ENCODE measurements at regions not wholly inside any gene's neighbourhood (a gene's known extent, or its start where the extent isn't known, plus 50 kb on each side); places are given as distances from the start of the nearest gene placed in this dataset.

GRCh38 chr7:11911900-11912299 is 79.9 kb upstream of the THSD7A start:
- H3K27me3 ChIP-seq (ENCODE audit: control insufficient read depth, insufficient read depth, low read length) = no peaks in the 10 kb centered on the region
- POLR2A ChIA-PET (ENCODE audit: unreplicated experiment) = no interaction called here
- no peak overlapping the region for H3K27ac ChIP-seq (ENCODE audit: insufficient read depth, low read length)
- H3K23ac ChIP-seq (ENCODE audit: low read depth, low read length) = no peak overlapping the region
- no peak overlapping the region for H2BK15ac ChIP-seq (ENCODE audit: low read depth, low read length)
- no peak overlapping the region for H3K4me3 ChIP-seq (ENCODE audit: insufficient read depth, low read depth, low read length)
- no peak overlapping the region for H3K4me2 ChIP-seq (ENCODE audit: low read depth, low read length)
- H2BK5ac ChIP-seq (ENCODE audit: low read depth, low read length, poor library complexity, severe bottlenecking) = no peak overlapping the region
- no peaks in the 10 kb centered on the region for H3K36me3 ChIP-seq (ENCODE audit: control insufficient read depth, insufficient read depth, low read length)
- CTCF ChIA-PET = no interaction called here
- H3K14ac ChIP-seq (replicated peaks; ENCODE audit: low read depth, low read length) = no peak overlapping the region
- in situ Hi-C loops (cut with MboI; ENCODE audit: low sequenced_read_pairs) = no loop called here
- H4K8ac ChIP-seq (ENCODE audit: low read depth in 2 of 2, low read length in 2 of 2) = no peak overlapping the region
- H3K9me3 ChIP-seq (ENCODE audit: control insufficient read depth, insufficient read depth, low read length) = no peaks in the 10 kb centered on the region
- H2AFZ ChIP-seq (replicated peaks; ENCODE audit: low read length, poor library complexity) = no peak overlapping the region
- no peak overlapping the region for H2AK9ac ChIP-seq (replicated peaks; ENCODE audit: low read depth, low read length, poor library complexity)
- no peaks in the 10 kb centered on the region for H3K9me1 ChIP-seq (ENCODE audit: insufficient read depth, low read length)
- H3K79me1 ChIP-seq (ENCODE audit: low read depth in 1 of 2, low read length in 2 of 2) = no peaks in the 10 kb centered on the region
- intact Hi-C loops (cut with micrococcal nuclease) = no loop called here
- H4K5ac ChIP-seq (ENCODE audit: low read depth, low read length) = no peak overlapping the region
- TF ChIP-seq NFE2L2 (IDR thresholded peaks at IDR 0.05; ENCODE audit: low read depth, low read length) (no peak), ELK1 (IDR thresholded peaks at IDR 0.05; ENCODE audit: borderline replicate concordance, low read depth, low read length) (no peak), CHD1 (IDR thresholded peaks at IDR 0.05; ENCODE audit: low read depth, low read length) (no peak), RCOR1 (IDR thresholded peaks at IDR 0.05; ENCODE audit: insufficient replicate concordance, low read length) (no peak), MAZ (IDR thresholded peaks at IDR 0.05; ENCODE audit: borderline replicate concordance, low read depth, low read length) (no peak)
- no peak overlapping the region for H3K18ac ChIP-seq (ENCODE audit: low read depth, low read length)
- H3K4me1 ChIP-seq (ENCODE audit: control insufficient read depth, insufficient read depth, low read length) = no peaks in the 10 kb centered on the region
- H2AK5ac ChIP-seq (ENCODE audit: low read depth, low read length) = no peak overlapping the region
- DNase-seq = no peak
- no peak overlapping the region for H4K91ac ChIP-seq (ENCODE audit: insufficient read depth, low read depth, low read length)
- no TSS peak for BruUV-seq (replicated peaks)
- no peak overlapping the region for H3K9ac ChIP-seq (ENCODE audit: low read depth, low read length)
- no peak overlapping the region for H3K4ac ChIP-seq (ENCODE audit: low read depth, low read length)
- no CpG with 5 or more reads among the region's 3 CpGs for WGBS, 2 experiments (ENCODE audit: extremely low coverage in 2 of 2, insufficient read length in 1 of 2)
- no peak overlapping the region for H2BK120ac ChIP-seq (ENCODE audit: low read depth, low read length)
- dilution Hi-C loops (cut with HindIII; ENCODE audit: low sequenced_read_pairs, unreplicated experiment) = no loop called here
- no peak overlapping the region for H2BK20ac ChIP-seq (ENCODE audit: low read depth, low read length)
- no peak for ATAC-seq (ENCODE audit: low read depth)
- no peaks in the 10 kb centered on the region for H4K20me1 ChIP-seq (ENCODE audit: insufficient read depth, low read length)
- H3K56ac ChIP-seq (ENCODE audit: extremely low read depth, insufficient read depth, low read length) = no peak overlapping the region
